Parathyroid adenoma (tissue), 2 donors: ENCODE measurements at regions not wholly inside any gene's neighbourhood (a gene's known extent, or its start where the extent isn't known, plus 50 kb on each side); places are given as distances from the start of the nearest gene placed in this dataset.
A peak's percentile ranks its signal among the peaks of the same experiment; 100 is the strongest.
"Not testable (repeated sequence)": the region's sequence is repeated elsewhere in the genome, so short reads cannot be mapped to it uniquely, and the experiment has no call there.

ENCODE experiments used
- H2AFZ ChIP-seq: fragments of 300-600 bp; sonication (generic); one replicate; pipeline ENCODE4 v1.7.0; 2017; ENCODE audit warnings: antibody characterized with exemption, mild to moderate bottlenecking
- H3K27ac ChIP-seq: fragments of 300-600 bp; sonication (generic); one replicate; pipeline ENCODE4 v1.7.0; 2017
- H3K27me3 ChIP-seq: fragments of 300-600 bp; sonication (generic); one replicate; pipeline ENCODE4 v1.7.0; 2017; ENCODE audit warnings: low read length; ENCODE audit not compliant: control insufficient read depth, insufficient read depth
- H3K36me3 ChIP-seq: fragments of 300-600 bp; sonication (generic); one replicate; pipeline ENCODE4 v1.7.0; 2017; ENCODE audit warnings: low read length; ENCODE audit not compliant: control insufficient read depth, insufficient read depth
- H3K4me1 ChIP-seq: fragments of 300-600 bp; sonication (generic); one replicate; pipeline ENCODE4 v1.7.0; 2017; ENCODE audit warnings: control low read depth
- H3K4me2 ChIP-seq: fragments of 300-600 bp; sonication (generic); one replicate; pipeline ENCODE4 v1.7.0; 2017; ENCODE audit warnings: low read length
- H3K4me3 ChIP-seq: fragments of 300-600 bp; sonication (generic); one replicate; pipeline ENCODE4 v1.7.0; 2017; ENCODE audit warnings: low read depth, low read length
- H3K79me2 ChIP-seq: fragments of 300-600 bp; sonication (generic); one replicate; pipeline ENCODE4 v1.7.0; 2017; ENCODE audit warnings: control low read depth
- H3K9ac ChIP-seq: fragments of 300-600 bp; sonication (generic); one replicate; pipeline ENCODE4 v1.7.0; 2017; ENCODE audit warnings: mild to moderate bottlenecking
- H3K9me3 ChIP-seq: fragments of 300-600 bp; sonication (generic); one replicate; pipeline ENCODE4 v1.7.0; 2017; ENCODE audit warnings: low read length; ENCODE audit not compliant: control insufficient read depth
- TF ChIP-seq, protein P1 (sequence below): fragments of 300-600 bp; sonication (generic); IDR thresholded peaks from one replicate; pipeline ENCODE4 v1.7.0; 2017; ENCODE audit warnings: antibody characterized with exemption, mild to moderate bottlenecking
- donor health status: primary hyperparathyroidism.

- Histone ChIP-seq H3K27me3 (no peaks in the 10 kb centered on the region), H3K4me1 (peaks cover 5% of the 10 kb centered on the region), H3K27ac (no peak overlapping the region), H3K9ac (no peak overlapping the region), H3K4me3 (no peak overlapping the region), H3K79me2 (no peaks in the 10 kb centered on the region), H3K9me3 (no peaks in the 10 kb centered on the region), H3K4me2 (peak overlapping the region; percentile 1), H2AFZ (no peak overlapping the region), H3K36me3 (no peaks in the 10 kb centered on the region)
- TF ChIP-seq, protein P1, sequence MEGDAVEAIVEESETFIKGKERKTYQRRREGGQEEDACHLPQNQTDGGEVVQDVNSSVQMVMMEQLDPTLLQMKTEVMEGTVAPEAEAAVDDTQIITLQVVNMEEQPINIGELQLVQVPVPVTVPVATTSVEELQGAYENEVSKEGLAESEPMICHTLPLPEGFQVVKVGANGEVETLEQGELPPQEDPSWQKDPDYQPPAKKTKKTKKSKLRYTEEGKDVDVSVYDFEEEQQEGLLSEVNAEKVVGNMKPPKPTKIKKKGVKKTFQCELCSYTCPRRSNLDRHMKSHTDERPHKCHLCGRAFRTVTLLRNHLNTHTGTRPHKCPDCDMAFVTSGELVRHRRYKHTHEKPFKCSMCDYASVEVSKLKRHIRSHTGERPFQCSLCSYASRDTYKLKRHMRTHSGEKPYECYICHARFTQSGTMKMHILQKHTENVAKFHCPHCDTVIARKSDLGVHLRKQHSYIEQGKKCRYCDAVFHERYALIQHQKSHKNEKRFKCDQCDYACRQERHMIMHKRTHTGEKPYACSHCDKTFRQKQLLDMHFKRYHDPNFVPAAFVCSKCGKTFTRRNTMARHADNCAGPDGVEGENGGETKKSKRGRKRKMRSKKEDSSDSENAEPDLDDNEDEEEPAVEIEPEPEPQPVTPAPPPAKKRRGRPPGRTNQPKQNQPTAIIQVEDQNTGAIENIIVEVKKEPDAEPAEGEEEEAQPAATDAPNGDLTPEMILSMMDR = no peak
These were observed 66.4 kb upstream of the KBTBD8 start for GRCh38 chr3:66931699-66932098.

GRCh38 chr3:66933233-66933632 is 64.9 kb upstream of the KBTBD8 start:
- H3K4me2 ChIP-seq = no peak overlapping the region
- no peaks in the 10 kb centered on the region for H3K79me2 ChIP-seq
- no peaks in the 10 kb centered on the region for H3K36me3 ChIP-seq
- no peak overlapping the region for H2AFZ ChIP-seq
- H3K4me1 ChIP-seq = peaks cover 5% of the 10 kb centered on the region
- H3K4me3 ChIP-seq = no peak overlapping the region
- TF ChIP-seq, protein P1 = no peak
- H3K27me3 ChIP-seq = no peaks in the 10 kb centered on the region
- no peaks in the 10 kb centered on the region for H3K9me3 ChIP-seq
- H3K27ac ChIP-seq = no peak overlapping the region
- H3K9ac ChIP-seq = no peak overlapping the region

DNA sequence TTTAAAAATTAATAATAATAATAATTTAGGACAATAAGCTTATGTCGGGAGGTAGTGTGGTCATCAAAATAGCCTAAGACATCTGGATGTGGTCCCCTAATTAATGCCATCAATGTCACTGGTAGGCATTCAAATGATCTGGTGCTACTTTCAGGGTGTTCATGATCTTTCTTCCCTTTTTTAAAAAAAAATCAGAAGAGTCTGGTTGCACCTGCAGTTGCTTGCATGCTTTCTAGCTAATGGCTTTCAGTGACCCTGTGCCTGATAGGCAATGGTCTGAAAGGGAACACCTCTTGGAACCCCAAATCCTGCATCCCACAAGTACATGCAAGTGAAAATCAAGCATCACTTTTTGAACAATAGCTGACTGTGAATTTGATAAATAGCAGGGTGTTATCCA is 64.1 kb upstream of the KBTBD8 start:
- Histone ChIP-seq H3K27me3 (no peaks in the 10 kb centered on the region), H3K36me3 (no peaks in the 10 kb centered on the region), H3K27ac (no peak overlapping the region), H3K9ac (no peak overlapping the region), H3K4me3 (no peak overlapping the region), H2AFZ (no peak overlapping the region), H3K4me2 (no peak overlapping the region), H3K79me2 (no peaks in the 10 kb centered on the region), H3K9me3 (no peaks in the 10 kb centered on the region), H3K4me1 (peaks cover 5% of the 10 kb centered on the region)
- TF ChIP-seq, protein P1 = no peak

- Histone ChIP-seq H2AFZ (no peak overlapping the region), H3K27ac (no peak overlapping the region), H3K79me2 (no peaks in the 10 kb centered on the region), H3K4me2 (no peak overlapping the region), H3K4me3 (no peak overlapping the region), H3K36me3 (no peaks in the 10 kb centered on the region), H3K9ac (no peak overlapping the region), H3K4me1 (peaks cover 5% of the 10 kb centered on the region), H3K9me3 (no peaks in the 10 kb centered on the region), H3K27me3 (no peaks in the 10 kb centered on the region)
- TF ChIP-seq, protein P1 = no peak
These were observed 63.4 kb upstream of the KBTBD8 start for GRCh38 chr3:66934725-66935124.

GRCh38 chr3:66937041-66937440 is 61.1 kb upstream of the KBTBD8 start:
- H3K4me3 ChIP-seq, H2AFZ ChIP-seq, H3K4me1 ChIP-seq, H3K79me2 ChIP-seq, H3K9ac ChIP-seq, H3K27me3 ChIP-seq, H3K36me3 ChIP-seq, H3K4me2 ChIP-seq, H3K9me3 ChIP-seq, H3K27ac ChIP-seq: not testable (repeated sequence)
